Loucy (cell line): ENCODE measurements at regions not wholly inside any gene's neighbourhood (a gene's known extent, or its start where the extent isn't known, plus 50 kb on each side); places are given as distances from the start of the nearest gene placed in this dataset.

ENCODE experiments used
- H2AFZ ChIP-seq: fragments of 200-600 bp; sonication (generic); 2 replicates; pipeline ENCODE4 v1.6.0; 2016; ENCODE audit warnings: antibody characterized with exemption, mild to moderate bottlenecking, low read length, moderate library complexity
- H3F3A ChIP-seq: fragments of 200-600 bp; 2 replicates; pipeline ENCODE4 v1.6.0; 2016; ENCODE audit warnings: antibody characterized with exemption, low read depth, mild to moderate bottlenecking
- H3K27me3 ChIP-seq: fragments of 200-600 bp; sonication (generic); 2 replicates; pipeline ENCODE4 v1.6.1; 2014; ENCODE audit warnings: low read length, mild to moderate bottlenecking; ENCODE audit not compliant: insufficient read depth, poor library complexity, severe bottlenecking
- H3K36me3 ChIP-seq: fragments of 200-600 bp; sonication (generic); 2 replicates; pipeline ENCODE4 v1.6.1; 2016; ENCODE audit warnings: low read length; ENCODE audit not compliant: insufficient read depth
- H3K4me1 ChIP-seq: fragments of 200-600 bp; sonication (generic); 2 replicates; pipeline ENCODE4 v1.5.1; 2014; ENCODE audit warnings: low read length, mild to moderate bottlenecking; ENCODE audit not compliant: insufficient read depth, poor library complexity, severe bottlenecking
- H3K4me2 ChIP-seq: fragments of 200-600 bp; sonication (generic); 2 replicates; pipeline ENCODE4 v1.6.0; 2014; ENCODE audit warnings: antibody characterized with exemption, low read length, low read depth, mild to moderate bottlenecking; ENCODE audit not compliant: poor library complexity, severe bottlenecking
- H3K4me3 ChIP-seq: fragments of 200-600 bp; sonication (generic); 2 replicates; pipeline ENCODE4 v1.5.1; 2014; ENCODE audit warnings: low read length, mild to moderate bottlenecking, mixed read lengths; ENCODE audit not compliant: poor library complexity, severe bottlenecking
- H3K79me2 ChIP-seq: fragments of 200-600 bp; sonication (generic); 2 replicates; pipeline ENCODE4 v1.6.1; 2014; ENCODE audit warnings: low read length; ENCODE audit not compliant: insufficient read depth
- H3K9ac ChIP-seq: fragments of 200-600 bp; sonication (generic); 2 replicates; pipeline ENCODE4 v1.6.0; 2014; ENCODE audit warnings: mild to moderate bottlenecking, low read depth, low read length, moderate library complexity; ENCODE audit not compliant: poor library complexity, severe bottlenecking
- H3K9me2 ChIP-seq: fragments of 200-600 bp; sonication (generic); replicated peaks from 2 replicates; pipeline ENCODE4 v1.6.1; 2016; ENCODE audit warnings: low read depth, low read length, mixed read lengths
- H3K9me3 ChIP-seq: fragments of 200-600 bp; sonication (generic); 2 replicates; pipeline ENCODE4 v1.6.1; 2014; ENCODE audit warnings: mild to moderate bottlenecking, antibody characterized with exemption, low read length, low read depth; ENCODE audit not compliant: insufficient read depth
- H4K20me1 ChIP-seq: fragments of 200-600 bp; sonication (generic); 2 replicates; pipeline ENCODE4 v1.6.0; 2014; ENCODE audit warnings: antibody characterized with exemption, low read length, mild to moderate bottlenecking; ENCODE audit not compliant: insufficient read depth, poor library complexity, severe bottlenecking
- EZH2phosphoT487 ChIP-seq: fragments of 200-600 bp; IDR thresholded peaks from 2 replicates; pipeline ENCODE4 v1.6.1; 2018; ENCODE audit warnings: antibody characterized with exemption, mild to moderate bottlenecking, moderate library complexity, borderline replicate concordance
- TF ChIP-seq, protein P1 (sequence below): fragments of 200-600 bp; sonication (generic); conservative IDR thresholded peaks from 2 replicates; pipeline ENCODE4 v1.5.1; 2014; ENCODE audit warnings: mild to moderate bottlenecking, antibody characterized with exemption, low read length

DNA sequence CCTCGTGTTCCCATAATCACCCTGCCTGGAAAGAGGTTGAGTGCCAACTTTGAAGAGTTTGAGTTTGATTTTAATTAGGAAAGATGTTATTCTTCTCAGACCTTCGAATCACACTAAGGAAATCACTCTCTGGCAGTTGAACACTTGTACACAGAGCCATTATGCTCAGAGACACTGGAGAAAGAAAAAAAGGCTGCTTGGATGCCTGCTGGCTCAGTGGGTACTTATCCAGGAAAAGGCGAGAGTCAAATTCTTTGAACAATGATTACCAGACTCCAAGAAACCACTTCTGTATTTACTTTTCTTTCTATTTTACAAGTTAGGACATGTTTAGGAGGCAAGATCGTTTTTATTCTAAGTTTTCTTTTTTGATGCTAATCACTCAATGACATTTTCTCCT lies 438.5 kb upstream of the FAT3 start:
- Histone ChIP-seq H3K9me3 (peaks cover 5% of the 10 kb centered on the region; the same call in 1 of the 2 replicates), H4K20me1 (no peaks in the 10 kb centered on the region), H3K79me2 (no peaks in the 10 kb centered on the region), H2AFZ (no peak overlapping the region), H3K4me2 (no peak overlapping the region), H3K4me3 (no peak overlapping the region), H3K9me2 (no peaks in the 10 kb centered on the region), H3K36me3 (no peaks in the 10 kb centered on the region), H3K9ac (no peak overlapping the region), H3K4me1 (peaks cover 3% of the 10 kb centered on the region), H3F3A (no peaks in the 10 kb centered on the region), H3K27me3 (no peaks in the 10 kb centered on the region)
- TF ChIP-seq, protein P1, sequence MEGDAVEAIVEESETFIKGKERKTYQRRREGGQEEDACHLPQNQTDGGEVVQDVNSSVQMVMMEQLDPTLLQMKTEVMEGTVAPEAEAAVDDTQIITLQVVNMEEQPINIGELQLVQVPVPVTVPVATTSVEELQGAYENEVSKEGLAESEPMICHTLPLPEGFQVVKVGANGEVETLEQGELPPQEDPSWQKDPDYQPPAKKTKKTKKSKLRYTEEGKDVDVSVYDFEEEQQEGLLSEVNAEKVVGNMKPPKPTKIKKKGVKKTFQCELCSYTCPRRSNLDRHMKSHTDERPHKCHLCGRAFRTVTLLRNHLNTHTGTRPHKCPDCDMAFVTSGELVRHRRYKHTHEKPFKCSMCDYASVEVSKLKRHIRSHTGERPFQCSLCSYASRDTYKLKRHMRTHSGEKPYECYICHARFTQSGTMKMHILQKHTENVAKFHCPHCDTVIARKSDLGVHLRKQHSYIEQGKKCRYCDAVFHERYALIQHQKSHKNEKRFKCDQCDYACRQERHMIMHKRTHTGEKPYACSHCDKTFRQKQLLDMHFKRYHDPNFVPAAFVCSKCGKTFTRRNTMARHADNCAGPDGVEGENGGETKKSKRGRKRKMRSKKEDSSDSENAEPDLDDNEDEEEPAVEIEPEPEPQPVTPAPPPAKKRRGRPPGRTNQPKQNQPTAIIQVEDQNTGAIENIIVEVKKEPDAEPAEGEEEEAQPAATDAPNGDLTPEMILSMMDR, result no peak
- no peak for TF ChIP-seq EZH2phosphoT487

DNA sequence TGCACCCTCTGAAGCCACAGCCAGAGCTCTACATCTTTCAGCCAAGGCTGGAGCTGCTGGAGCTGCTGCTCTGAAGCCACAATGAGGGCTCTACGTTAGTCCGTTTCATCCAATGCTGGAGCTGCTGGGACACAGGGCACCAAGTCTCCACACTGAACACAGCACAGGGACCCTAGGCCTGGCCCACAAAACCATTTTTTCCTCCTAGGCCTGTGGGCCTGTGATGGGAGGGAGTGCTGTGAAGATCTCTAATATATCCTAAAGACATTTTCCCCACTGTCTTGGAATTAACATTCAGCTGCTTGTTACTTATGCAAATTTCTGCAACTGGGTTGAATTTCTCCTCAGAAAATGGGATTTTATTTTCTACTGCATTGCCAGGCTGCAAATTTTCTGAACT lies 441.4 kb upstream of the FAT3 start:
- Histone ChIP-seq H3K27me3 (no peaks in the 10 kb centered on the region), H4K20me1 (no peaks in the 10 kb centered on the region), H3K36me3 (no peaks in the 10 kb centered on the region), H3K9me3 (peaks cover 5% of the 10 kb centered on the region; the same call in 1 of the 2 replicates), H3K4me2 (no peak overlapping the region), H3K9ac (no peak overlapping the region), H3K4me3 (no peak overlapping the region), H3K9me2 (no peaks in the 10 kb centered on the region), H3K79me2 (no peaks in the 10 kb centered on the region), H3K4me1 (no peaks in the 10 kb centered on the region), H2AFZ (no peak overlapping the region), H3F3A (no peaks in the 10 kb centered on the region)
- no peak for TF ChIP-seq EZH2phosphoT487
- TF ChIP-seq, protein P1, result no peak

DNA sequence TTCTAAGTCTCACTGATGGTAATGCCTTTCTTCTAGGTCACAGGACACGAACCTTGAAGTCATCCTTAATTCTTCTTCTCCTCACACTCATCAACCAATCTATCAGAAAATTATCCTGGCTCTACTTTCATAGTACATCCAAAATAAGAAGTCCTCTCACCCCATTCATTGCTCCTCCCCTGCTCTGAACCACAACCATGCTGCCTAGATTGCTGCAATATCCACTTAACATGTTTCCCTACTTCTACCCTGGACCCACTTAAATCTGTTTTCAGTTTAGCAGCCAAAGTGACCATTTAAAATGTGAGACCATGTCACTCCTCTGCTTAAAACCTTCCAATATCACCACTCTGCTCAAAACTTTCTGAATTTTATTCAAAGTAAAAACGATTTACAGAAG lies 445.9 kb upstream of the FAT3 start:
- no peaks in the 10 kb centered on the region for H3K27me3 ChIP-seq
- H3K4me3 ChIP-seq, result no peak overlapping the region
- H4K20me1 ChIP-seq, result no peaks in the 10 kb centered on the region
- no peaks in the 10 kb centered on the region for H3K4me1 ChIP-seq
- no peaks in the 10 kb centered on the region for H3K9me2 ChIP-seq
- H3K4me2 ChIP-seq, result no peak overlapping the region
- no peak overlapping the region for H2AFZ ChIP-seq
- TF ChIP-seq, protein P1, result no peak
- no peak for TF ChIP-seq EZH2phosphoT487
- H3K79me2 ChIP-seq, result no peaks in the 10 kb centered on the region
- no peaks in the 10 kb centered on the region for H3K36me3 ChIP-seq
- peaks cover 5% of the 10 kb centered on the region; the same call in 1 of the 2 replicates for H3K9me3 ChIP-seq
- H3F3A ChIP-seq, result no peaks in the 10 kb centered on the region
- no peak overlapping the region for H3K9ac ChIP-seq
